ENCODE measurements at regions not wholly inside any gene's neighbourhood (a gene's known extent, or its start where the extent isn't known, plus 50 kb on each side); places are given as distances from the start of the nearest gene placed in this dataset.
"Not testable (repeated sequence)": the region's sequence is repeated elsewhere in the genome, so short reads cannot be mapped to it uniquely, and the experiment has no call there.

- DNase-seq; H3K27me3 Mint-ChIP-seq; ATAC-seq (ENCODE audit: low read depth); POLR2A ChIA-PET; H3K4me3 Mint-ChIP-seq; H3K4me1 Mint-ChIP-seq; H3K27ac Mint-ChIP-seq; H3K9me3 Mint-ChIP-seq; H3K36me3 Mint-ChIP-seq: not testable (repeated sequence)
These were observed 1191.4 kb downstream of the RPIA start for GRCh38 chr2:89882880-89883279.

GRCh38 chr2:89883624-89884023 lies 1192.2 kb downstream of the RPIA start:
- DNase-seq; ATAC-seq (ENCODE audit: low read depth); H3K4me1 Mint-ChIP-seq; H3K9me3 Mint-ChIP-seq; H3K36me3 Mint-ChIP-seq; H3K4me3 Mint-ChIP-seq; H3K27me3 Mint-ChIP-seq; H3K27ac Mint-ChIP-seq; POLR2A ChIA-PET: not testable (repeated sequence)

- DNase-seq; POLR2A ChIA-PET; H3K27me3 Mint-ChIP-seq; H3K4me3 Mint-ChIP-seq; H3K4me1 Mint-ChIP-seq; H3K27ac Mint-ChIP-seq; H3K36me3 Mint-ChIP-seq; H3K9me3 Mint-ChIP-seq; ATAC-seq (ENCODE audit: low read depth): not testable (repeated sequence)
These were observed 1193.6 kb downstream of the RPIA start for GRCh38 chr2:89885071-89885470.

- POLR2A ChIA-PET; H3K27me3 Mint-ChIP-seq; H3K9me3 Mint-ChIP-seq; ATAC-seq (ENCODE audit: low read depth); H3K36me3 Mint-ChIP-seq; H3K4me1 Mint-ChIP-seq; DNase-seq; H3K27ac Mint-ChIP-seq; H3K4me3 Mint-ChIP-seq: not testable (repeated sequence)
These were observed 1197.2 kb downstream of the RPIA start for GRCh38 chr2:89888693-89889092.

- H3K27me3 Mint-ChIP-seq; POLR2A ChIA-PET; ATAC-seq (ENCODE audit: low read depth); DNase-seq; H3K27ac Mint-ChIP-seq; H3K36me3 Mint-ChIP-seq; H3K4me3 Mint-ChIP-seq; H3K4me1 Mint-ChIP-seq; H3K9me3 Mint-ChIP-seq: not testable (repeated sequence)
These were observed 1198.8 kb downstream of the RPIA start for GRCh38 chr2:89890185-89890773.

- H3K4me1 Mint-ChIP-seq; H3K27ac Mint-ChIP-seq; ATAC-seq (ENCODE audit: low read depth); POLR2A ChIA-PET; H3K36me3 Mint-ChIP-seq; H3K27me3 Mint-ChIP-seq; H3K4me3 Mint-ChIP-seq; H3K9me3 Mint-ChIP-seq; DNase-seq: not testable (repeated sequence)
These were observed 1203.5 kb downstream of the RPIA start for GRCh38 chr2:89894988-89895387.

- H3K4me1 Mint-ChIP-seq; H3K27me3 Mint-ChIP-seq; H3K9me3 Mint-ChIP-seq; ATAC-seq (ENCODE audit: low read depth); H3K27ac Mint-ChIP-seq; POLR2A ChIA-PET; H3K4me3 Mint-ChIP-seq; H3K36me3 Mint-ChIP-seq; DNase-seq: not testable (repeated sequence)
These were observed 1204.2 kb downstream of the RPIA start for GRCh38 chr2:89895629-89896028.

- ATAC-seq (ENCODE audit: low read depth); H3K36me3 Mint-ChIP-seq: not testable (repeated sequence)
These were observed 1235.5 kb downstream of the RPIA start for GRCh38 chr2:89927018-89927417.

GRCh38 chr2:89935436-89935835 lies 1244.0 kb downstream of the RPIA start:
- H3K36me3 Mint-ChIP-seq; H3K4me1 Mint-ChIP-seq; POLR2A ChIA-PET; DNase-seq; H3K27me3 Mint-ChIP-seq; ATAC-seq (ENCODE audit: low read depth); H3K9me3 Mint-ChIP-seq; H3K4me3 Mint-ChIP-seq; H3K27ac Mint-ChIP-seq: not testable (repeated sequence)

More at GRCh38 chr2:89927018-89927417, 1235.5 kb downstream of the RPIA start:
- H3K9me3 Mint-ChIP-seq, H3K4me1 Mint-ChIP-seq, POLR2A ChIA-PET, H3K4me3 Mint-ChIP-seq, DNase-seq, H3K27ac Mint-ChIP-seq, H3K27me3 Mint-ChIP-seq: not testable (repeated sequence)

GRCh38 chr2:89936011-89936410 lies 1244.5 kb downstream of the RPIA start:
- H3K4me1 Mint-ChIP-seq; POLR2A ChIA-PET; H3K27me3 Mint-ChIP-seq; H3K27ac Mint-ChIP-seq; H3K4me3 Mint-ChIP-seq; H3K9me3 Mint-ChIP-seq; H3K36me3 Mint-ChIP-seq; DNase-seq; ATAC-seq (ENCODE audit: low read depth): not testable (repeated sequence)

- POLR2A ChIA-PET; H3K27me3 Mint-ChIP-seq; H3K4me3 Mint-ChIP-seq; ATAC-seq (ENCODE audit: low read depth); H3K27ac Mint-ChIP-seq; H3K4me1 Mint-ChIP-seq; H3K36me3 Mint-ChIP-seq; H3K9me3 Mint-ChIP-seq; DNase-seq: not testable (repeated sequence)
These were observed 1245.1 kb downstream of the RPIA start for GRCh38 chr2:89936559-89936958.

GRCh38 chr2:89938756-89939155 lies 1247.3 kb downstream of the RPIA start:
- H3K27me3 Mint-ChIP-seq; ATAC-seq (ENCODE audit: low read depth); H3K4me1 Mint-ChIP-seq; POLR2A ChIA-PET; H3K9me3 Mint-ChIP-seq; DNase-seq; H3K36me3 Mint-ChIP-seq; H3K4me3 Mint-ChIP-seq; H3K27ac Mint-ChIP-seq: not testable (repeated sequence)

- DNase-seq; H3K36me3 Mint-ChIP-seq; H3K27me3 Mint-ChIP-seq; H3K4me1 Mint-ChIP-seq; POLR2A ChIA-PET; H3K9me3 Mint-ChIP-seq; H3K4me3 Mint-ChIP-seq; H3K27ac Mint-ChIP-seq; ATAC-seq (ENCODE audit: low read depth): not testable (repeated sequence)
These were observed 1252.8 kb downstream of the RPIA start for GRCh38 chr2:89944267-89944666.

- H3K4me3 Mint-ChIP-seq; ATAC-seq (ENCODE audit: low read depth); H3K27ac Mint-ChIP-seq; H3K27me3 Mint-ChIP-seq; H3K36me3 Mint-ChIP-seq; DNase-seq; H3K4me1 Mint-ChIP-seq; POLR2A ChIA-PET; H3K9me3 Mint-ChIP-seq: not testable (repeated sequence)
These were observed 1253.6 kb downstream of the RPIA start for GRCh38 chr2:89945004-89945616.
